ENCODE measurements at regions not wholly inside any gene's neighbourhood (a gene's known extent, or its start where the extent isn't known, plus 50 kb on each side); places are given as distances from the start of the nearest gene placed in this dataset.
"Not testable (repeated sequence)": the region's sequence is repeated elsewhere in the genome, so short reads cannot be mapped to it uniquely, and the experiment has no call there.

DNA sequence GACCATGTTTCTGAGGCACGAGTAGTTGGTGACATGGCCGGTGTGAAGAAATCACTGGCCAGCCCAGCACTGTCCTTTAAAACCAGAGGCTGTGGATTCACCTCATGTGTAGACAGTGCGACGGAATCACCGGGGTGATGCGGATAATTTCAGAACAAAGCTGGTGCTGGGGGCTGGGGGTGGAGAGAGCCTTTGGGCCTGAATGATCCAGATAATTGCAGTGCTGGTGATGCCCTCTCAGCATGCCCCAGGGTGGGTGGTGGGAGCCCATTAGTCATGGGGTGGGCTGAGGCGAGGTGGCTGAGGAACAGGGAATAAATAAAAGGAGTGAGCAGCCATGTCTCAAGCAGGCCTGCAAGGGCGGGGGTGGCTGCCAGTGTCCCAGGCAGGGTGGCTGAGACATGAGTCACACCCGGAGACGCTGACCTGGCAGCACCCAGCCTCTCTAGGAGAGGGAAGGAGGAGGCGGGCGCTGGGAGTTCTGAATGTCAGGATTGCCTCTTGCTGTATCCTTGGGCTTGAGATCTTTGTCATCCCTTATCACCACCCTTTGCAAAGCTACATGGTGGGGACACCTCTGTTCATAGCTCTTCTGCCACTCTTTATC, 61.1 kb upstream of the KCNK12 start:
- peak; percentile 83 for DNase-seq (ENCODE audit: low read depth)
- in situ Hi-C loops (cut with HindIII; ENCODE audit: low pct_unique_long_range_greater_than_20kb, low sequenced_read_pairs) = no loop called here

DNA sequence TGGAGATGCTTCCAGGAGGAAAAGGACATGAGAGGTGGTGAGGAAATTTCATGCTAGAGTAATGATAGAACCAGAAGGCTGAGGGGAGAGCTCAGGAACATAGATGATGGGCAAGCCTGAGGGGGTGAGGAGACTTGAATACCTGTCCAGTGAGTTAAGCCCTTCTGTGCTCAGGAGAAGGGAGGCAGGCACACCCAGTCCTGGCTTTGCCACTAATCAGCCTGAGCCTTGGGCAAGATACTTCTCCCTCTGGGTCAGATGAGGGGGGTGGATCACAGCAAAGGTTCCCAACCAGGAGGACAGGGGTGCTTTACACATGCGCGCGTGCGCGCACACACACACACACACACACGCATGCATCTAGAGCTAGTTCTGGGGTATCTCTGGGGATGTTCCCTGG, 60.5 kb upstream of the KCNK12 start:
- no peak for DNase-seq (ENCODE audit: low read depth)
- in situ Hi-C loops (cut with HindIII; ENCODE audit: low pct_unique_long_range_greater_than_20kb, low sequenced_read_pairs) = no loop called here

DNA sequence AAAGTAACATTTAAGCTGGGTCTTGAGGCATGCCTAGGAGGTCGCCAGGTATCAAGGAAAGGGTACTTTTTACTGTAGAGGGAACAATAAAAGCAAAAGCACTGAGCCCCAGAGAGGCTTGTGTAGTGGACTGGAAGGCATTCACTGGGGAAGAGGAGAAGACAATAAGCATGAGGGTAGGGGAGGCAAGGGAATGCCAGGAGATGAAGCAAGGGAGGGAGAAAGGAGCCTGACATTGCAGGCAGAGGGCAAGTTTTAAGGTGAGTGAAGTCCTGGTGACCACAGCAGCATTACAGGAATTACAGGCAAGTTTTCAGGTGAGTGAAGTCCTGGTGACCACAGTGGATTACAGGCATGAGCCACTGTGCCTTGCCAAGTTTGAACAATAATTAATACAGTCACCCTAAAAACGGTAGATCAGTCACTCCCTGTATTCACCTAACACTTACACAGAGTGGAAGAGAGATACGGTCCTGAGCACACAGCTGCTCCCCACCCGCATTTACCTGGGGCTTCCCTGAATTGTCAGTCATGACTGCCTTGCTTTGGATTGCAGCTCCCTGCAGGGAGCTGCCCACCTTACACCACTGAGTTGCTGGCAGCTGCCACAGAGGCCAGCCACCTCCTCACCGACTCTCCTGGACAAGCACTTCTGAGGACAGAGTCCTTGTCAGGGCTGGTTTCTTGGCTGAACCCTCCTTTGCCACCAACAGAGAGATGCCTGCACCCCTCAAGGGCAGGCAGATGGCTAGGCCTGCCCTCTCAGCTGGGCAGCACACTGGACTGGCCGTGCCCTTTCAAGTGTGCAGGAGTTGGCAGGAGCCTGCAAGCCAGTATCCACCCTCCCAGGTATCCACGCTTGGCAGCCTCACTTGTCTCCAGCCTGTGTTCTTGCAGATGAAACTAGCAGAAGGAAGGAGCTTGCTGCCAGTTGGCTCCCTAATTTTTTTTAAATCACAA, 59.0 kb upstream of the KCNK12 start:
- in situ Hi-C loops (cut with HindIII; ENCODE audit: low pct_unique_long_range_greater_than_20kb, low sequenced_read_pairs) = no loop called here
- no peak for DNase-seq (ENCODE audit: low read depth)

DNA sequence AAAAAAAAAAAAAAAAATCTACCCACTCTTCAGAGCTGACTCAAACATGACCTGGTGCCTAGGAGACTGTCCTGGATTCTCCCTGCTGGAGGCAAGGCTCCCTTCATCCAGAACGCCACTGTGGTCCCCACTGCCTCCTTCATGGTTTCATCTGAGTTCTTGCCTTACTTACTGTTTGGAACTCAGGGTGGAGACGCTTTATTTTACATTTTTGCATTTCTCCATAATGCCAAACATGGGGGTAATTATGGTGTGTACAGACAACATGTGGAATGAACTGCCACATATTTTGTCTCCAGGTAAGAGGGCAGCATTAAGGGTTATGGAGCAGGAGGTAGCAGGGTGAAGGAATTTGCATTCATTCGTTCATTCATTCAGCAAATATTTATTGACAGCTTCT, 58.1 kb upstream of the KCNK12 start:
- DNase-seq (ENCODE audit: low read depth) = no peak
- in situ Hi-C loops (cut with HindIII; ENCODE audit: low pct_unique_long_range_greater_than_20kb, low sequenced_read_pairs) = no loop called here

DNA sequence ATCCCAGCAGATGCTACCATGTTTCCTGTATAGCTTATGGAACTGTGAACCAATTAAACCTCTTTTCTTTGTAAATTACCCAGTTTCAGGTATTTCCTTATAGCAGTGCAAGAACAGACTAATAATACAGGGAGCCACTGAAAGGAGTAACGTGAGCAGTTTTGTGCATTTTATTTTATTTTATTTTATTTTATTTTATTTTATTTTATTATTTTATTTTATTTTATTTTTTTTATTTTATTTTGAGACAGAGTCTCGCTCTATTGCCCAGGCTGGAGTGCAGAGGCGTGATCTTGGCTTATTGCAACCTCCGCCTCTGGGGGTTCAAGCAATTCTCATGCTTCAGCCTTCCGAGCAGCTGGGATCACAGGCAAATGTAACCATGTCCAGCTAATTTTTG, 55.9 kb upstream of the KCNK12 start:
- in situ Hi-C loops (cut with HindIII; ENCODE audit: low pct_unique_long_range_greater_than_20kb, low sequenced_read_pairs) = no loop called here
- DNase-seq (ENCODE audit: low read depth) = no peak

DNA sequence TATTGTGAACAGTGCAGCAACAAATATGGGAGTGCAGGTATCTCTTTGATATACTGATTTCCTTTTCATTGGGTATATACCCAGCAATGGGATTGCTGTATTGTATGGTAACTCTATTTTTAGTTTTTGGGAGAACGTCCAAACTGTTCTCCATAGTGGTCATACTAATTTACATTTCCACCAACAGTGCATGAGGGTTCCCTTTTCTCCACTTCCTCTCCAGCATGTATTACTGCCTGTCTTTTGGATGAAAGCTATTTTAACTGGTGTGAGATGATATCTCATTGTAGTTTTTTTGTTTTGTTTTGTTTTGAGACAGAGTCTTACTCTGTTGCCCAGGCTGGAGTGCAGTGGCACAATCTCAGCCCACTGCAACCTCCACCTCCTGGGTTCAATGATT, 52.4 kb upstream of the KCNK12 start:
- DNase-seq (ENCODE audit: low read depth); in situ Hi-C loops (cut with HindIII; ENCODE audit: low pct_unique_long_range_greater_than_20kb, low sequenced_read_pairs): not testable (repeated sequence)

DNA sequence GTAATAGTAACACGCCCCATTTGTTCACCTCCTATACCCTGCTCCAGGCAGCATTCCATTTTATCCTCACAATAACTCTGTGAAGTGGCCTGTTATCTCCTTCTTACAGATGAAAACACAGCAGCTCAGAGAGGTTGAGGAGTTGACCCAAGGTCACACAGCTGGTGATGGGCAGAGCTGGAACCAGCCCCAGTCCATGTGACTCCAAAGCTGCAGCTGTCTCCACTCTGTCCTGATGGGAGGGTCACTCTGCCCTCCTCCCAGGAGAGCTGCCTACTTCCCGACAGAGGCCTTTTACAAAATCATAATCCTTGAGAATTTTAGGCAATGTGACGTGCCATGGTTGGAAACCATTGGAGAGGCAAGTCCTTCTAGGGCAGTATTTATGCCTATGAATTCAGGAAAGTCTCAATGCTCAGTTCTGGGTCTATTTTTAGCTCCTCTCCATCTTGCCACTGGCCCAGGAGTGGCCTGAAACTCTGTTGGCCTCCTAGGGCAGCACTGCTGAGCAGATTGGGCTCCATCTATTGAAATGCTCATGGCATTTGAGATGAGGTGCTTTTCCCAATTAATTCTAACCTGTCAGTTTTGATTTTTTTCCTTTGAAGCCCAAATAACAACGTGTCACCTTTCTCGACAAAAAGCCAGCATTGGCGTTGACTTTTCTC, 50.1 kb upstream of the KCNK12 start:
- in situ Hi-C loops (cut with HindIII; ENCODE audit: low pct_unique_long_range_greater_than_20kb, low sequenced_read_pairs) = no loop called here
- DNase-seq (ENCODE audit: low read depth) = no peak

Data from Caki2 (cell line).